ENCODE measurements at regions not wholly inside any gene's neighbourhood (a gene's known extent, or its start where the extent isn't known, plus 50 kb on each side); places are given as distances from the start of the nearest gene placed in this dataset.
"Not testable (repeated sequence)": the region's sequence is repeated elsewhere in the genome, so short reads cannot be mapped to it uniquely, and the experiment has no call there.

- no peak for DNase-seq (ENCODE audit: extremely low read depth, low read depth)
- no peak for TF ChIP-seq CTCF (IDR thresholded peaks at IDR 0.05; ENCODE audit: low read depth, low read length)
Measured at GRCh38 chr1:38773483-38773882, 86.1 kb downstream of the RRAGC start.

GRCh38 chr1:38772953-38773352 lies 86.6 kb downstream of the RRAGC start:
- DNase-seq (ENCODE audit: extremely low read depth, low read depth), result no peak
- TF ChIP-seq CTCF (IDR thresholded peaks at IDR 0.05; ENCODE audit: low read depth, low read length), result no peak

DNA sequence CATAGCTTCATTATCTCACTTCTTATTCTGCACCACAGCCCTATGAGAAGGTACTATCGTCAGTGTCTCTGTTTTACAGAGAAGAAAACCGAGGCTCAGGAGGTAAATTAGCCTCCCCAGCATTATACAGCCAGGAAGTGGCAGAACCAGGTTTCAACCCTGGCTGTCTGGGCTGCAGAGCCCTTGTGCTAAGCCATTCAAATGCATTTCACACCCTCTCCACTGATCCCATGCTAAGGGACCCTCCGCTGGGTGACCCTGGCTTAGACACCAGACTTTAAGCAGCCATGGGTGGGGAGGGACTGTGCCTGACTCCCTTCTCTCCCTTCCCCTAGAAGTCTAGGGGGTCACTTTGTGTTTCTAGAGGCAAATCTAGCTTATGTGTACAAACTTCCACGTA lies 87.5 kb downstream of the RRAGC start:
- DNase-seq (ENCODE audit: extremely low read depth, low read depth), result no peak
- TF ChIP-seq CTCF (IDR thresholded peaks at IDR 0.05; ENCODE audit: low read depth, low read length), result no peak

DNA sequence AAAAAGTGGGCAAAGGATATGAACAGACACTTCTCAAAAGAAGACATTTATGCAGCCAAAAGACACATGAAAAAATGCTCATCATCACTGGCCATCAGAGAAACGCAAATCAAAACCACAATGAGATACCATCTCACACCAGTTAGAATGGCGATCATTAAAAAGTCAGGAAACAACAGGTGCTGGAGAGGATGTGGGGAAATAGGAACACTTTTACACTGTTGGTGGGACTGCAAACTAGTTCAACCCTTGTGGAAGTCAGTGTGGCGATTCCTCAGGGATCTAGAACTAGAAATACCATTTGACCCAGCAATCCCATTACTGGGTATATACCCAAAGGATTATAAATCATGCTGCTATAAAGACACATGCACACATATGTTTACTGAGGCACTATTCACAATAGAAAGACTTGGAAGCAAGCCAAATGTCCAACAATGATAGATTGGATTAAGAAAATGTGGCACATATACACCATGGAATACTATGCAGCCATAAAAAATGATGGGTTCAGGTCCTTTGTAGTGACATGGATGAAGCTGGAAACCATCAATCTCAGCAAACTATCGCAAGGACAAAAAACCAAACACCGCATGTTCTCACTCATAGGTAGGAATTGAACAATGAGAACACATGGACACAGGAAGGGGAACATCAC lies 88.9 kb downstream of the RRAGC start:
- DNase-seq (ENCODE audit: extremely low read depth, low read depth), result not testable (repeated sequence)

- DNase-seq (ENCODE audit: extremely low read depth, low read depth), result no peak
- TF ChIP-seq CTCF (IDR thresholded peaks at IDR 0.05; ENCODE audit: low read depth, low read length), result no peak
Measured at GRCh38 chr1:38766125-38766524, 93.4 kb downstream of the RRAGC start.

- no peak for DNase-seq (ENCODE audit: extremely low read depth, low read depth)
- TF ChIP-seq CTCF (IDR thresholded peaks at IDR 0.05; ENCODE audit: low read depth, low read length), result no peak
Measured at GRCh38 chr1:38763121-38763520, 96.5 kb downstream of the RRAGC start.

- DNase-seq (ENCODE audit: extremely low read depth, low read depth), result no peak
- TF ChIP-seq CTCF (IDR thresholded peaks at IDR 0.05; ENCODE audit: low read depth, low read length), result no peak
Measured at GRCh38 chr1:38760562-38760961, 99.0 kb downstream of the RRAGC start.

- no peak for TF ChIP-seq CTCF (IDR thresholded peaks at IDR 0.05; ENCODE audit: low read depth, low read length)
- DNase-seq (ENCODE audit: extremely low read depth, low read depth), result no peak
Measured at GRCh38 chr1:38758820-38759219, 100.8 kb downstream of the RRAGC start.

Measured in AG09319 (cell line).